Cardiac muscle cell (in vitro differentiated cells and primary cell): ENCODE measurements at regions not wholly inside any gene's neighbourhood (a gene's known extent, or its start where the extent isn't known, plus 50 kb on each side); places are given as distances from the start of the nearest gene placed in this dataset.

Experiments
- DNase-seq, 2 donors: peaks; one replicate each; pipeline versions ENCODE4 v3.0.0 to v3.0.0-alpha.2; 2010 to 2017; ENCODE audit warnings: low read depth in 1 of 2, low spot score in 1 of 2
- H3K27ac ChIP-seq: fragments of 200-600 bp; sonication (generic); 2 replicates; pipeline ENCODE4 v1.5.1; 2016
- H3K27me3 ChIP-seq: fragments of 200-600 bp; sonication (generic); 2 replicates; pipeline ENCODE4 v1.6.0; 2016; ENCODE audit warnings: control low read depth
- H3K36me3 ChIP-seq: fragments of 200-600 bp; sonication (generic); 2 replicates; pipeline ENCODE4 v1.5.1; 2016; ENCODE audit warnings: control low read depth
- H3K4me1 ChIP-seq: fragments of 200-600 bp; sonication (generic); 2 replicates; pipeline ENCODE4 v1.8.1; 2017; ENCODE audit warnings: low read depth, mild to moderate bottlenecking, mixed run types
- H3K4me3 ChIP-seq: fragments of 200-600 bp; sonication (generic); 2 replicates; pipeline ENCODE4 v1.5.1; 2016; ENCODE audit warnings: mild to moderate bottlenecking
- H3K9me3 ChIP-seq: fragments of 200-600 bp; sonication (generic); 2 replicates; pipeline ENCODE4 v1.5.1; 2017; ENCODE audit warnings: low read depth, mild to moderate bottlenecking, control low read depth
- TF ChIP-seq, protein P1 (sequence below): IDR thresholded peaks from 2 replicates; pipeline ENCODE4 v1.5.1; 2012; ENCODE audit warnings: low read depth, mild to moderate bottlenecking, low read length

DNA sequence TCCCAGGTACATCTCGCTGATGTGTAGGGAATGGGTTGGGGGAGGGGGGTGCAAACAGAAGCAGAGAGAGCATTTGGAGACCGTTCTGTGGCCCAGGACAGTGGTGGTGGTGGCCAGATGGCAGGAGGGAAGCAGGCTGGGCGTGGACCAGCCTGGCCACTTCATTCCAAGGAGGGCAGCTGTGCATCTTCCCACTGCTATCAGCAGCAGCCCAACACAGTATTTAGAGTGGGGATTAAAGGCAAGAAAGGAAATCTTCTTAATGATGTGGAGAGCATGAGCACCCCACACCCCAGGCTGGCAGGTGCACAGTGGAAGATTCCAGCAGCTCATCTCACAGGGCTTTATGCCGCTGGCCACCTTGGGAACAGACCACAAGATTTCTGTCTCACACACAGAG, 198.7 kb downstream of the NPHP4 start:
- Histone ChIP-seq H3K4me1 (no peaks in the 10 kb centered on the region), H3K4me3 (no peak overlapping the region), H3K9me3 (no peaks in the 10 kb centered on the region), H3K27me3 (no peaks in the 10 kb centered on the region), H3K27ac (no peak overlapping the region), H3K36me3 (no peaks in the 10 kb centered on the region)
- no peak for DNase-seq
- TF ChIP-seq, protein P1, sequence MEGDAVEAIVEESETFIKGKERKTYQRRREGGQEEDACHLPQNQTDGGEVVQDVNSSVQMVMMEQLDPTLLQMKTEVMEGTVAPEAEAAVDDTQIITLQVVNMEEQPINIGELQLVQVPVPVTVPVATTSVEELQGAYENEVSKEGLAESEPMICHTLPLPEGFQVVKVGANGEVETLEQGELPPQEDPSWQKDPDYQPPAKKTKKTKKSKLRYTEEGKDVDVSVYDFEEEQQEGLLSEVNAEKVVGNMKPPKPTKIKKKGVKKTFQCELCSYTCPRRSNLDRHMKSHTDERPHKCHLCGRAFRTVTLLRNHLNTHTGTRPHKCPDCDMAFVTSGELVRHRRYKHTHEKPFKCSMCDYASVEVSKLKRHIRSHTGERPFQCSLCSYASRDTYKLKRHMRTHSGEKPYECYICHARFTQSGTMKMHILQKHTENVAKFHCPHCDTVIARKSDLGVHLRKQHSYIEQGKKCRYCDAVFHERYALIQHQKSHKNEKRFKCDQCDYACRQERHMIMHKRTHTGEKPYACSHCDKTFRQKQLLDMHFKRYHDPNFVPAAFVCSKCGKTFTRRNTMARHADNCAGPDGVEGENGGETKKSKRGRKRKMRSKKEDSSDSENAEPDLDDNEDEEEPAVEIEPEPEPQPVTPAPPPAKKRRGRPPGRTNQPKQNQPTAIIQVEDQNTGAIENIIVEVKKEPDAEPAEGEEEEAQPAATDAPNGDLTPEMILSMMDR, result no peak

DNA sequence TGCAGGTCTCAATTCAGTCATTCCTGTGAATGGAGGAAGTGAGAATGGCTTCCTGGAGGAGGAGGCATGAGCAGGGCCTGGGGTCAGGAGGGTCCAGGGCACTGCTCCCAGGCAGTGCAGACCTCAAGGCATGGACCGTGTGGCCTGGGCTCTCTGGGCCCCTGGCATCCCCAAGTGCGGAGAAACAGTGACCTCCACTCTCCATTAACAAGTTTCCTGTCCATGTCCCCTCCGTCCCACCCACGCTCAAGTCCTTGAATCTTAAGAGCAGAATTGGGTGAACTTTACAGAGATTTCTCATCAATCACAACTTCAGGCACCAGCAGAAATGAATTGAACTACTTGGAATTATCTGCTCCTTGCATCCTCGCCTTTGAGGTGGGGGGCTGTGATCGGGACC, 211.1 kb downstream of the NPHP4 start:
- no peaks in the 10 kb centered on the region for H3K9me3 ChIP-seq
- TF ChIP-seq, protein P1, result no peak
- H3K27me3 ChIP-seq, result no peaks in the 10 kb centered on the region
- no peaks in the 10 kb centered on the region for H3K36me3 ChIP-seq
- no peak overlapping the region for H3K27ac ChIP-seq
- no peaks in the 10 kb centered on the region for H3K4me1 ChIP-seq
- DNase-seq, result no peak
- no peak overlapping the region for H3K4me3 ChIP-seq

DNA sequence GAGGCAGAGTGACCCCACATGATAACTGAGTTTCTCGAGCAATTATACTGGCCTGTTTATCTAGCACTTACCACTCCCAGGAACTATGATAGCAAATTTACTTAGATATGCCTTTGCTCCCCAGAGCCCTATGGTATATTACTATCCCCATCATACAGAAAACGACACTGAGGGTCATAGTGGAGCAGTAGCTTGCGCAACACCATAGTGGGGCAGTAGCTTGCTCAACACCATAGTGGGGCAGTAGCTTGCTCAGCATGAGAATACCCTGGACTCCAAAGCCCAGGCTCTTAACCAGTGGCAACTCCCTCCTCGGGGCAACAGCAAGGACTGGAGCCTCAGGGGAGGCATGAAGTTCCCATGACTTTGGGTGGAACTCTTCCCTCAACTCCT, 211.9 kb downstream of the NPHP4 start:
- no peak for DNase-seq
- H3K27me3 ChIP-seq, result no peaks in the 10 kb centered on the region

GRCh38 chr1:5779608-5780323, 212.5 kb downstream of the NPHP4 start:
- no peaks in the 10 kb centered on the region for H3K36me3 ChIP-seq
- H3K27ac ChIP-seq, result no peak overlapping the region
- TF ChIP-seq, protein P1, result no peak
- no peaks in the 10 kb centered on the region for H3K9me3 ChIP-seq
- H3K27me3 ChIP-seq, result no peaks in the 10 kb centered on the region
- H3K4me3 ChIP-seq, result no peak overlapping the region
- DNase-seq, result no peak
- no peaks in the 10 kb centered on the region for H3K4me1 ChIP-seq

More for the DNA sequence above, 211.9 kb downstream of the NPHP4 start:
- no peaks in the 10 kb centered on the region for H3K9me3 ChIP-seq
- H3K4me3 ChIP-seq, result no peak overlapping the region
- no peaks in the 10 kb centered on the region for H3K4me1 ChIP-seq
- no peaks in the 10 kb centered on the region for H3K36me3 ChIP-seq
- no peak overlapping the region for H3K27ac ChIP-seq
- TF ChIP-seq, protein P1, result no peak

DNA sequence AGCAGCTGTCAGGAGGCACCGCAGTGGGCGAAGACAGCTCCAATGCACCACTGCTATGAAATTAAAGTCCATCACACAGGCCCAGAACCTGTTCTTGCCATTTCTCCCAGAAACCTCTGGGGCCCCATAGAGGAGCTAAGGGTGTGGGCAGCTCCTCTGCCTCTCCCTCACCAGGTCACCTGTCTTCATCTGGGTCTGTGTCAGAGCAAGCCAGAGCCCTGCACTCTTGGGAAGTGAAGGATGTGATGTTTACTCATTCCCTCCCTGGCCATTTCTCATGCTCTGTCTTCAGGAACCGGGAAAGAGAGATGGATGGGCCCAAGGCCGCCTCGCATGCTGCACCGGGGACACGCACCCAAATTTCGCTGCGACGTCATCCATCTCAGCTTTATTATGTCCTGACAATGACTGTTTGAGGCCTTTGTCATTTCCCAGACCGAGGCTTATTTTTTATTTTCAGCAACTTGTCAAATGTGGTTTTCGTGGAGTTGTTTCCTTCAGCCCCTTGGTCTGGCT, 216.1 kb downstream of the NPHP4 start:
- TF ChIP-seq, protein P1, result no peak
- no peak for DNase-seq
- H3K36me3 ChIP-seq, result no peaks in the 10 kb centered on the region
- no peak overlapping the region for H3K27ac ChIP-seq
- no peaks in the 10 kb centered on the region for H3K4me1 ChIP-seq
- no peaks in the 10 kb centered on the region for H3K27me3 ChIP-seq
- H3K4me3 ChIP-seq, result no peak overlapping the region
- H3K9me3 ChIP-seq, result no peaks in the 10 kb centered on the region
